SK-N-SH (cell line): ENCODE measurements at regions not wholly inside any gene's neighbourhood (a gene's known extent, or its start where the extent isn't known, plus 50 kb on each side); places are given as distances from the start of the nearest gene placed in this dataset.

Experiments
- CTCF ChIP-seq: fragments of 200-600 bp; sonication (generic); IDR thresholded peaks from 2 replicates; pipeline ENCODE4 v1.6.1; 2017; ENCODE audit warnings: antibody characterized with exemption, mild to moderate bottlenecking, moderate library complexity
- GABPA ChIP-seq: IDR thresholded peaks from 2 replicates; pipeline ENCODE4 v1.4.0; 2012; ENCODE audit warnings: low read depth, mild to moderate bottlenecking
- GATA2 ChIP-seq: sonication (generic); formaldehyde crosslinking; IDR thresholded peaks from 2 replicates; pipeline ENCODE4 v1.5.0; 2020; ENCODE audit warnings: mild to moderate bottlenecking, missing genetic modification reagents
- POLR2AphosphoS5 ChIP-seq: IDR thresholded peaks from 2 replicates; pipeline ENCODE4 v1.6.1; 2012; ENCODE audit warnings: low read depth, low read length
- RAD21 ChIP-seq: IDR thresholded peaks from 2 replicates; pipeline ENCODE4 v1.6.1; 2012; ENCODE audit warnings: mild to moderate bottlenecking, low read length
- SIN3A ChIP-seq: IDR thresholded peaks from 2 replicates; pipeline ENCODE4 v1.6.1; 2012; ENCODE audit warnings: low read depth, mild to moderate bottlenecking, low read length, moderate library complexity, borderline replicate concordance
- SMC3 ChIP-seq: IDR thresholded peaks from 2 replicates; pipeline ENCODE4 v1.6.1; 2012; ENCODE audit warnings: low read depth, low read length, improper control_type of control experiment
- YY1 ChIP-seq: IDR thresholded peaks from 2 replicates; pipeline ENCODE4 v1.4.0; 2012; ENCODE audit warnings: low read depth, mild to moderate bottlenecking

- no peak for TF ChIP-seq CTCF
- no peak for TF ChIP-seq SMC3
- TF ChIP-seq GABPA = no peak
- TF ChIP-seq RAD21 = no peak
- no peak for TF ChIP-seq SIN3A
- TF ChIP-seq POLR2AphosphoS5 = no peak
- TF ChIP-seq YY1 = no peak
- no peak for TF ChIP-seq GATA2 (CRISPR knock-in tag)
Measured at GRCh38 chr10:65294329-65294728, 1631.5 kb upstream of the LRRTM3 start.
